ENCODE measurements at regions not wholly inside any gene's neighbourhood (a gene's known extent, or its start where the extent isn't known, plus 50 kb on each side); places are given as distances from the start of the nearest gene placed in this dataset.

GRCh38 chr3:159894386-159894785 is 94.2 kb upstream of the IL12A start:
- H3K4me3 ChIP-seq: no peak overlapping the region
- no peak for DNase-seq (ENCODE audit: low spot score)
- no peak for TF ChIP-seq CTCF (IDR thresholded peaks at IDR 0.05)
- H3K27ac ChIP-seq: no peak overlapping the region

- Histone ChIP-seq H3K27ac (no peak overlapping the region), H3K4me3 (no peak overlapping the region)
- no peak for TF ChIP-seq CTCF (IDR thresholded peaks at IDR 0.05)
- DNase-seq (ENCODE audit: low spot score): no peak
Measured at GRCh38 chr3:159895430-159895829, 93.2 kb upstream of the IL12A start.

GRCh38 chr3:159896543-159896942 is 92.1 kb upstream of the IL12A start:
- no peak for DNase-seq (ENCODE audit: low spot score)
- H3K4me3 ChIP-seq: no peak overlapping the region
- no peak overlapping the region for H3K27ac ChIP-seq
- TF ChIP-seq CTCF (IDR thresholded peaks at IDR 0.05): no peak

- H3K4me3 ChIP-seq: no peak overlapping the region
- H3K27ac ChIP-seq: no peak overlapping the region
- TF ChIP-seq CTCF (IDR thresholded peaks at IDR 0.05): no peak
- DNase-seq (ENCODE audit: low spot score): no peak
Measured at GRCh38 chr3:159897331-159898075, 91.1 kb upstream of the IL12A start.

- Histone ChIP-seq H3K27ac (no peak overlapping the region), H3K4me3 (no peak overlapping the region)
- TF ChIP-seq CTCF (IDR thresholded peaks at IDR 0.05): no peak
- no peak for DNase-seq (ENCODE audit: low spot score)
Measured at GRCh38 chr3:159898147-159898546, 90.5 kb upstream of the IL12A start.

- Histone ChIP-seq H3K4me3 (no peak overlapping the region), H3K27ac (no peak overlapping the region)
- TF ChIP-seq CTCF (IDR thresholded peaks at IDR 0.05): no peak
- DNase-seq (ENCODE audit: low spot score): no peak
Measured at GRCh38 chr3:159899166-159899565, 89.5 kb upstream of the IL12A start.

- DNase-seq (ENCODE audit: low spot score): no peak
- no peak overlapping the region for H3K27ac ChIP-seq
- H3K4me3 ChIP-seq: no peak overlapping the region
- TF ChIP-seq CTCF (IDR thresholded peaks at IDR 0.05): no peak
Measured at GRCh38 chr3:159902546-159903314, 85.9 kb upstream of the IL12A start.

Measured in coronary artery (tissue), 2 donors.